ENCODE measurements at regions not wholly inside any gene's neighbourhood (a gene's known extent, or its start where the extent isn't known, plus 50 kb on each side); places are given as distances from the start of the nearest gene placed in this dataset.

- H3K4me1 ChIP-seq (ENCODE audit: control insufficient read depth, insufficient read depth, low read length): no peaks in the 10 kb centered on the region
- no peak overlapping the region for H3K27ac ChIP-seq (ENCODE audit: extremely low read depth, low read depth, low read length)
- no peaks in the 10 kb centered on the region for H3K36me3 ChIP-seq (ENCODE audit: control insufficient read depth in 2 of 2, insufficient read depth in 1 of 2, low read length in 2 of 2)
- CTCF ChIA-PET: interaction anchor here (0.7 kb wide), 1 partner anchor 1479 kb away, joined by 4 read pairs; no protein-coding TSS in a partner anchor
- H3K9me3 ChIP-seq (ENCODE audit: control insufficient read depth, insufficient read depth, low read depth, low read length): no peaks in the 10 kb centered on the region
- POLR2A ChIA-PET: no interaction called here
- TF ChIP-seq ZNF639 (tag by site-specific recombination; IDR thresholded peaks at IDR 0.05) (no peak), ZNF473 (tag by site-specific recombination; IDR thresholded peaks at IDR 0.05) (no peak), ZNF621 (tag by site-specific recombination; IDR thresholded peaks at IDR 0.05) (no peak), ZBTB6 (tag by site-specific recombination; IDR thresholded peaks at IDR 0.05) (no peak), REST (tag by site-specific recombination; IDR thresholded peaks at IDR 0.05) (no peak), ZNF311 (tag by site-specific recombination; IDR thresholded peaks at IDR 0.05; ENCODE audit: borderline replicate concordance) (no peak), ZBTB1 (tag by site-specific recombination; IDR thresholded peaks at IDR 0.05) (no peak), ZNF221 (tag by site-specific recombination; IDR thresholded peaks at IDR 0.05; ENCODE audit: borderline replicate concordance) (no peak), PRDM1 (tag by site-specific recombination; IDR thresholded peaks at IDR 0.05) (no peak)
- H3K4me3 ChIP-seq (ENCODE audit: low read depth, low read length): no peak overlapping the region
Measured at GRCh38 chr1:215472723-215473122, 94.4 kb upstream of the KCTD3 start.

- Histone ChIP-seq H3K36me3 (ENCODE audit: control insufficient read depth in 2 of 2, insufficient read depth in 1 of 2, low read length in 2 of 2) (no peaks in the 10 kb centered on the region), H3K4me3 (ENCODE audit: low read depth, low read length) (no peak overlapping the region), H3K27ac (ENCODE audit: extremely low read depth, low read depth, low read length) (no peak overlapping the region), H3K4me1 (ENCODE audit: control insufficient read depth, insufficient read depth, low read length) (no peaks in the 10 kb centered on the region), H3K9me3 (ENCODE audit: control insufficient read depth, insufficient read depth, low read depth, low read length) (no peaks in the 10 kb centered on the region)
- POLR2A ChIA-PET: no interaction called here
- CTCF ChIA-PET: interaction anchor here (0.6 kb wide), 1 partner anchor 249 kb away, joined by 3 read pairs; no protein-coding TSS in a partner anchor
- no peak for TF ChIP-seq ZSCAN23 (tag by site-specific recombination; IDR thresholded peaks at IDR 0.05)
- no peak for TF ChIP-seq ZNF677 (tag by site-specific recombination; IDR thresholded peaks at IDR 0.05)
- TF ChIP-seq KLF16 (tag by site-specific recombination; IDR thresholded peaks at IDR 0.05): no peak
- no peak for TF ChIP-seq HOXA7 (CRISPR knock-in tag; IDR thresholded peaks at IDR 0.05; ENCODE audit: borderline replicate concordance)
- no peak for TF ChIP-seq ZNF2 (tag by site-specific recombination; IDR thresholded peaks at IDR 0.05)
- no peak for TF ChIP-seq ZNF280D (tag by site-specific recombination; IDR thresholded peaks at IDR 0.05)
- no peak for TF ChIP-seq ELK4 (IDR thresholded peaks at IDR 0.05; ENCODE audit: borderline replicate concordance, low read depth, low read length)
- TF ChIP-seq ZNF664 (tag by site-specific recombination; IDR thresholded peaks at IDR 0.05): no peak
- no peak for TF ChIP-seq ZNF202 (tag by site-specific recombination; IDR thresholded peaks at IDR 0.05; ENCODE audit: borderline replicate concordance)
- no peak for TF ChIP-seq ZNF596 (tag by site-specific recombination; IDR thresholded peaks at IDR 0.05)
- no peak for TF ChIP-seq KLF8 (tag by site-specific recombination; IDR thresholded peaks at IDR 0.05)
- TF ChIP-seq MYNN (tag by site-specific recombination; IDR thresholded peaks at IDR 0.05; ENCODE audit: borderline replicate concordance): no peak
- no peak for TF ChIP-seq ZNF488 (tag by site-specific recombination; IDR thresholded peaks at IDR 0.05)
- TF ChIP-seq ZNF692 (tag by site-specific recombination; IDR thresholded peaks at IDR 0.05): no peak
Measured at GRCh38 chr1:215473943-215474342, 93.2 kb upstream of the KCTD3 start.

Measured in HEK293 (cell line).